ENCODE measurements at regions not wholly inside any gene's neighbourhood (a gene's known extent, or its start where the extent isn't known, plus 50 kb on each side); places are given as distances from the start of the nearest gene placed in this dataset.

- no peaks in the 10 kb centered on the region for H3K36me3 ChIP-seq (ENCODE audit: control insufficient read depth, insufficient read depth, low read length)
- H3K9me3 ChIP-seq (ENCODE audit: control insufficient read depth, insufficient read depth, low read length), result no peaks in the 10 kb centered on the region
- DNase-seq (ENCODE audit: low read depth, low spot score), result no peak
- H3K4me3 ChIP-seq (ENCODE audit: low read length), result no peak overlapping the region
- no CpG with 5 or more reads among the region's 14 CpGs for WGBS (ENCODE audit: insufficient coverage, insufficient read length)
- no peaks in the 10 kb centered on the region for H3K4me1 ChIP-seq (ENCODE audit: control insufficient read depth, insufficient read depth, low read length)
- no peak overlapping the region for H3K27ac ChIP-seq (ENCODE audit: low read length)
- H3K27me3 ChIP-seq (ENCODE audit: control insufficient read depth, insufficient read depth, low read length), result no peaks in the 10 kb centered on the region
These were observed 56.9 kb upstream of the ID2 start for GRCh38 chr2:8624855-8625398.

- H3K4me1 ChIP-seq (ENCODE audit: control insufficient read depth, insufficient read depth, low read length), result no peaks in the 10 kb centered on the region
These were observed 56.2 kb upstream of the ID2 start for GRCh38 chr2:8625399-8626300.

GRCh38 chr2:8626572-8626971, 55.3 kb upstream of the ID2 start:
- no peak for DNase-seq (ENCODE audit: low read depth, low spot score)
- no peaks in the 10 kb centered on the region for H3K9me3 ChIP-seq (ENCODE audit: control insufficient read depth, insufficient read depth, low read length)
- no peaks in the 10 kb centered on the region for H3K36me3 ChIP-seq (ENCODE audit: control insufficient read depth, insufficient read depth, low read length)
- H3K4me3 ChIP-seq (ENCODE audit: low read length), result no peak overlapping the region
- WGBS (ENCODE audit: insufficient coverage, insufficient read length), result 100% methylated on average over 2 of the region's 8 CpGs
- H3K4me1 ChIP-seq (ENCODE audit: control insufficient read depth, insufficient read depth, low read length), result no peaks in the 10 kb centered on the region
- no peaks in the 10 kb centered on the region for H3K27me3 ChIP-seq (ENCODE audit: control insufficient read depth, insufficient read depth, low read length)
- H3K27ac ChIP-seq (ENCODE audit: low read length), result no peak overlapping the region

More at GRCh38 chr2:8625399-8626300, 56.2 kb upstream of the ID2 start:
- Histone ChIP-seq H3K36me3 (ENCODE audit: control insufficient read depth, insufficient read depth, low read length) (no peaks in the 10 kb centered on the region), H3K9me3 (ENCODE audit: control insufficient read depth, insufficient read depth, low read length) (no peaks in the 10 kb centered on the region), H3K4me3 (ENCODE audit: low read length) (no peak overlapping the region), H3K27me3 (ENCODE audit: control insufficient read depth, insufficient read depth, low read length) (no peaks in the 10 kb centered on the region), H3K27ac (ENCODE audit: low read length) (no peak overlapping the region)
- WGBS (ENCODE audit: insufficient coverage, insufficient read length), result no CpG with 5 or more reads among the region's 24 CpGs
- no peak for DNase-seq (ENCODE audit: low read depth, low spot score)

GRCh38 chr2:8627019-8627691, 54.7 kb upstream of the ID2 start:
- H3K27me3 ChIP-seq (ENCODE audit: control insufficient read depth, insufficient read depth, low read length), result no peaks in the 10 kb centered on the region

GRCh38 chr2:8627692-8628085, 54.2 kb upstream of the ID2 start:
- Histone ChIP-seq H3K4me3 (ENCODE audit: low read length) (no peak overlapping the region), H3K4me1 (ENCODE audit: control insufficient read depth, insufficient read depth, low read length) (no peaks in the 10 kb centered on the region), H3K9me3 (ENCODE audit: control insufficient read depth, insufficient read depth, low read length) (no peaks in the 10 kb centered on the region), H3K27me3 (ENCODE audit: control insufficient read depth, insufficient read depth, low read length) (no peaks in the 10 kb centered on the region), H3K36me3 (ENCODE audit: control insufficient read depth, insufficient read depth, low read length) (no peaks in the 10 kb centered on the region), H3K27ac (ENCODE audit: low read length) (no peak overlapping the region)
- no CpG with 5 or more reads among the region's 14 CpGs for WGBS (ENCODE audit: insufficient coverage, insufficient read length)
- no peak for DNase-seq (ENCODE audit: low read depth, low spot score)

More at GRCh38 chr2:8627019-8627691, 54.7 kb upstream of the ID2 start:
- DNase-seq (ENCODE audit: low read depth, low spot score), result no peak
- no peaks in the 10 kb centered on the region for H3K9me3 ChIP-seq (ENCODE audit: control insufficient read depth, insufficient read depth, low read length)
- H3K36me3 ChIP-seq (ENCODE audit: control insufficient read depth, insufficient read depth, low read length), result no peaks in the 10 kb centered on the region
- no peak overlapping the region for H3K27ac ChIP-seq (ENCODE audit: low read length)
- H3K4me1 ChIP-seq (ENCODE audit: control insufficient read depth, insufficient read depth, low read length), result no peaks in the 10 kb centered on the region
- no CpG with 5 or more reads among the region's 20 CpGs for WGBS (ENCODE audit: insufficient coverage, insufficient read length)
- H3K4me3 ChIP-seq (ENCODE audit: low read length), result no peak overlapping the region

GRCh38 chr2:8628179-8628865, 53.5 kb upstream of the ID2 start:
- no peak overlapping the region for H3K27ac ChIP-seq (ENCODE audit: low read length)
- no peaks in the 10 kb centered on the region for H3K9me3 ChIP-seq (ENCODE audit: control insufficient read depth, insufficient read depth, low read length)
- no peak for DNase-seq (ENCODE audit: low read depth, low spot score)
- H3K36me3 ChIP-seq (ENCODE audit: control insufficient read depth, insufficient read depth, low read length), result no peaks in the 10 kb centered on the region
- H3K27me3 ChIP-seq (ENCODE audit: control insufficient read depth, insufficient read depth, low read length), result no peaks in the 10 kb centered on the region
- H3K4me3 ChIP-seq (ENCODE audit: low read length), result no peak overlapping the region
- no CpG with 5 or more reads among the region's 18 CpGs for WGBS (ENCODE audit: insufficient coverage, insufficient read length)
- no peaks in the 10 kb centered on the region for H3K4me1 ChIP-seq (ENCODE audit: control insufficient read depth, insufficient read depth, low read length)

- Histone ChIP-seq H3K36me3 (ENCODE audit: control insufficient read depth, insufficient read depth, low read length) (no peaks in the 10 kb centered on the region), H3K9me3 (ENCODE audit: control insufficient read depth, insufficient read depth, low read length) (no peaks in the 10 kb centered on the region), H3K4me3 (ENCODE audit: low read length) (no peak overlapping the region), H3K27ac (ENCODE audit: low read length) (no peak overlapping the region), H3K27me3 (ENCODE audit: control insufficient read depth, insufficient read depth, low read length) (no peaks in the 10 kb centered on the region), H3K4me1 (ENCODE audit: control insufficient read depth, insufficient read depth, low read length) (no peaks in the 10 kb centered on the region)
- WGBS (ENCODE audit: insufficient coverage, insufficient read length), result no CpG with 5 or more reads among the region's 6 CpGs
- DNase-seq (ENCODE audit: low read depth, low spot score), result no peak
These were observed 53.0 kb upstream of the ID2 start for GRCh38 chr2:8628866-8629209.

GRCh38 chr2:8629402-8629801, 52.5 kb upstream of the ID2 start:
- WGBS (ENCODE audit: insufficient coverage, insufficient read length), result no CpG with 5 or more reads among the region's 4 CpGs
- H3K4me3 ChIP-seq (ENCODE audit: low read length), result no peak overlapping the region
- H3K36me3 ChIP-seq (ENCODE audit: control insufficient read depth, insufficient read depth, low read length), result no peaks in the 10 kb centered on the region
- no peaks in the 10 kb centered on the region for H3K4me1 ChIP-seq (ENCODE audit: control insufficient read depth, insufficient read depth, low read length)
- no peak for DNase-seq (ENCODE audit: low read depth, low spot score)
- no peaks in the 10 kb centered on the region for H3K9me3 ChIP-seq (ENCODE audit: control insufficient read depth, insufficient read depth, low read length)
- no peak overlapping the region for H3K27ac ChIP-seq (ENCODE audit: low read length)
- no peaks in the 10 kb centered on the region for H3K27me3 ChIP-seq (ENCODE audit: control insufficient read depth, insufficient read depth, low read length)

- Histone ChIP-seq H3K4me3 (ENCODE audit: low read length) (no peak overlapping the region), H3K27ac (ENCODE audit: low read length) (no peak overlapping the region), H3K4me1 (ENCODE audit: control insufficient read depth, insufficient read depth, low read length) (no peaks in the 10 kb centered on the region), H3K9me3 (ENCODE audit: control insufficient read depth, insufficient read depth, low read length) (no peaks in the 10 kb centered on the region), H3K27me3 (ENCODE audit: control insufficient read depth, insufficient read depth, low read length) (no peaks in the 10 kb centered on the region), H3K36me3 (ENCODE audit: control insufficient read depth, insufficient read depth, low read length) (no peaks in the 10 kb centered on the region)
- no peak for DNase-seq (ENCODE audit: low read depth, low spot score)
- no CpG with 5 or more reads among the region's 21 CpGs for WGBS (ENCODE audit: insufficient coverage, insufficient read length)
These were observed 51.0 kb upstream of the ID2 start for GRCh38 chr2:8630676-8631464.

All from iPS DF 6.9 (cell line).